Astrocyte (in vitro differentiated cells and primary cell): ENCODE measurements at regions not wholly inside any gene's neighbourhood (a gene's known extent, or its start where the extent isn't known, plus 50 kb on each side); places are given as distances from the start of the nearest gene placed in this dataset.

Experiments used
- DNase-seq: peaks from one replicate; pipeline ENCODE4 v3.0.0-alpha.2; 2010; ENCODE audit warnings: low read depth
- FAIRE-seq: peaks from 2 replicates; lab custom pipeline; 2011; peaks lifted over from hg19 to GRCh38; lab: Jason Lieb, UNC
- H2AFZ ChIP-seq: 2 replicates; pipeline ENCODE4 v1.6.0; 2012; ENCODE audit warnings: low read depth, low read length, inconsistent platforms
- H3K27ac ChIP-seq: 2 replicates; pipeline ENCODE4 v1.5.1; 2011; ENCODE audit warnings: low read depth, low read length, inconsistent platforms
- H3K27me3 ChIP-seq: 2 replicates; pipeline ENCODE4 v1.6.0; 2011; ENCODE audit warnings: low read length, inconsistent platforms; ENCODE audit not compliant: insufficient read depth
- H3K36me3 ChIP-seq: 2 replicates; pipeline ENCODE4 v1.5.1; 2011; ENCODE audit warnings: low read length, inconsistent platforms; ENCODE audit not compliant: insufficient read depth
- H3K4me1 ChIP-seq: 2 replicates; pipeline ENCODE4 v1.5.1; 2011; ENCODE audit warnings: low read length, inconsistent platforms; ENCODE audit not compliant: insufficient read depth
- H3K4me2 ChIP-seq: 2 replicates; pipeline ENCODE4 v1.6.0; 2012; ENCODE audit warnings: low read length, inconsistent platforms
- H3K4me3 ChIP-seq: 2 replicates; pipeline ENCODE4 v1.5.1; 2011; ENCODE audit warnings: low read depth, mild to moderate bottlenecking, low read length, inconsistent platforms; ENCODE audit not compliant: insufficient read depth
- H3K79me2 ChIP-seq: 2 replicates; pipeline ENCODE4 v1.6.0; 2012; ENCODE audit warnings: mild to moderate bottlenecking, low read length, inconsistent platforms; ENCODE audit not compliant: insufficient read depth
- H3K9ac ChIP-seq: 2 replicates; pipeline ENCODE4 v1.6.0; 2012; ENCODE audit warnings: mild to moderate bottlenecking, low read length, inconsistent platforms
- H3K9me3 ChIP-seq: 2 replicates; pipeline ENCODE4 v1.5.1; 2012; ENCODE audit warnings: low read depth, mild to moderate bottlenecking, low read length, inconsistent platforms; ENCODE audit not compliant: insufficient read depth
- H4K20me1 ChIP-seq: 2 replicates; pipeline ENCODE4 v1.6.0; 2012; ENCODE audit warnings: low read length, inconsistent platforms; ENCODE audit not compliant: insufficient read depth
- H3K27ac Mint-ChIP-seq: one replicate; pipeline ENCODE4 v1.8.0; 2021; ENCODE audit warnings: mild to moderate bottlenecking, mixed read lengths; ENCODE audit not compliant: unreplicated experiment
- H3K27me3 Mint-ChIP-seq: one replicate; pipeline ENCODE4 v1.8.0; 2021; ENCODE audit warnings: low read depth, mixed read lengths; ENCODE audit not compliant: unreplicated experiment
- H3K36me3 Mint-ChIP-seq: one replicate; pipeline ENCODE4 v1.8.0; 2021; ENCODE audit warnings: low read depth, mixed read lengths; ENCODE audit not compliant: unreplicated experiment
- H3K4me1 Mint-ChIP-seq: one replicate; pipeline ENCODE4 v1.8.0; 2021; ENCODE audit warnings: low read depth, mixed read lengths; ENCODE audit not compliant: unreplicated experiment
- H3K4me3 Mint-ChIP-seq: one replicate; pipeline ENCODE4 v1.8.0; 2021; ENCODE audit warnings: mild to moderate bottlenecking, moderate library complexity, mixed read lengths; ENCODE audit not compliant: unreplicated experiment
- H3K9me3 Mint-ChIP-seq: one replicate; pipeline ENCODE4 v1.8.0; 2021; ENCODE audit warnings: mild to moderate bottlenecking, mixed read lengths; ENCODE audit not compliant: unreplicated experiment
- EZH2 ChIP-seq: IDR thresholded peaks from 2 replicates; pipeline ENCODE4 v1.6.1; 2012; ENCODE audit warnings: mild to moderate bottlenecking, low read length, inconsistent platforms; ENCODE audit not compliant: insufficient read depth
- TF ChIP-seq, protein P1 (sequence below): IDR thresholded peaks from 2 replicates; pipeline ENCODE4 v1.5.1; 2011; ENCODE audit warnings: low read depth, mild to moderate bottlenecking, inconsistent platforms, low read length, moderate library complexity; ENCODE audit not compliant: insufficient read depth

DNA sequence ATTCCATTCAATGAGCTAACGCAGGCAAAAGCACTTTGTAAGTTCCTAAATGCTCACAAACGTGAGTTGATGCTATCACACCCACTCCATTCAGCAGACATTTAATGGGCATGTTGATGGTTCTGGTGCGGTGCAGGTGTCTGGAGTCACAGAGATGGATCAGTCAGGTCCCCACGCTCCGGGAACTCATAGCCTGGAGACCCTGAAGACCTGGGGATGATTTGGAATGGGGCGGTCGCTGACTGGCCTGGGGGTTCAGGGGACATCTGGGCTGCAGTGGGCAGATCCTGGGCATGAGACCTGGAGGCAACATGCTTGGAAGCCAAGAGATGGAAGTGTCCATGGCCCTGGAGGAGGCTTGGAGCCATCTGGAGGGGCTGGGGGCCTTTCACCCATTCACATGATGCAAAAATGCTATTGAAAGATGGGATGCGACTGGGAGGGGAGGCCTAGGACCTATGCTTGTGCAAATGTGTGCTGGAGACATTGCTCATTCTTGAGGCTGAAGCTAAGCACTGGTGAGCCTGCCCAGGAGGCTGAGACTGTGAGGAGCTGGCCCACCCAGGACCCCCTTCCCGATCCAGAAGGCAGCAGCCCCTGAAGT, 522.6 kb downstream of the GLRX3 start:
- DNase-seq (no peak), FAIRE-seq (no peak)
- no peaks in the 10 kb centered on the region for H3K27me3 Mint-ChIP-seq
- Histone ChIP-seq H3K4me2 (no peak overlapping the region), H3K9me3 (peaks cover 12% of the 10 kb centered on the region), H4K20me1 (no peaks in the 10 kb centered on the region), H3K27me3 (no peaks in the 10 kb centered on the region), H3K9ac (no peak overlapping the region), H2AFZ (no peak overlapping the region), H3K4me1 (no peaks in the 10 kb centered on the region), H3K36me3 (no peaks in the 10 kb centered on the region), H3K27ac (no peak overlapping the region), H3K79me2 (no peaks in the 10 kb centered on the region), H3K4me3 (no peak overlapping the region)
- no peak overlapping the region for H3K27ac Mint-ChIP-seq
- no peak overlapping the region for H3K4me3 Mint-ChIP-seq
- no peaks in the 10 kb centered on the region for H3K36me3 Mint-ChIP-seq
- no peaks in the 10 kb centered on the region for H3K4me1 Mint-ChIP-seq
- TF ChIP-seq, protein P1, sequence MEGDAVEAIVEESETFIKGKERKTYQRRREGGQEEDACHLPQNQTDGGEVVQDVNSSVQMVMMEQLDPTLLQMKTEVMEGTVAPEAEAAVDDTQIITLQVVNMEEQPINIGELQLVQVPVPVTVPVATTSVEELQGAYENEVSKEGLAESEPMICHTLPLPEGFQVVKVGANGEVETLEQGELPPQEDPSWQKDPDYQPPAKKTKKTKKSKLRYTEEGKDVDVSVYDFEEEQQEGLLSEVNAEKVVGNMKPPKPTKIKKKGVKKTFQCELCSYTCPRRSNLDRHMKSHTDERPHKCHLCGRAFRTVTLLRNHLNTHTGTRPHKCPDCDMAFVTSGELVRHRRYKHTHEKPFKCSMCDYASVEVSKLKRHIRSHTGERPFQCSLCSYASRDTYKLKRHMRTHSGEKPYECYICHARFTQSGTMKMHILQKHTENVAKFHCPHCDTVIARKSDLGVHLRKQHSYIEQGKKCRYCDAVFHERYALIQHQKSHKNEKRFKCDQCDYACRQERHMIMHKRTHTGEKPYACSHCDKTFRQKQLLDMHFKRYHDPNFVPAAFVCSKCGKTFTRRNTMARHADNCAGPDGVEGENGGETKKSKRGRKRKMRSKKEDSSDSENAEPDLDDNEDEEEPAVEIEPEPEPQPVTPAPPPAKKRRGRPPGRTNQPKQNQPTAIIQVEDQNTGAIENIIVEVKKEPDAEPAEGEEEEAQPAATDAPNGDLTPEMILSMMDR = no peak
- TF ChIP-seq EZH2 = no peak
- peaks cover 11% of the 10 kb centered on the region for H3K9me3 Mint-ChIP-seq

DNA sequence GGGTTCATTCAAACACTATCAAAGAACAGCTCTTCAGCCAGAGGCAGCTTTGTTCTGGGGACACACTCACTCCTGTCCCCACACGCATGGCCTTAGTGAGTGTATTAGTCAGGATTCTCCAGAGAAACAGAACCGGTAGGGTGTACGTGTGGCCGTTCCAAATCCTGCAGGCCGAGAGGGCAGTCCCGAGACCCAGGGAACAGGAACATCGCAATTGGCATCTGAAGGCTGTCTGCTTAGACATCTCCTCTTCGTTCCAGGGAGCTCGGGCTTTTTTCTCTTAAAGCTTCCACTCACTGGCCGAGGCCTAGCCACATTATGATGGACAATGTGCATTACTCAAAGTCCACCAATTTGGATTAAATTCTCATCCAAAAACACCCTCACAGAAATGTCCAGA, 523.3 kb downstream of the GLRX3 start:
- Mint-ChIP-seq H3K27ac (no peak overlapping the region), H3K4me1 (no peaks in the 10 kb centered on the region), H3K36me3 (no peaks in the 10 kb centered on the region), H3K27me3 (no peaks in the 10 kb centered on the region), H3K4me3 (no peak overlapping the region), H3K9me3 (peaks cover 11% of the 10 kb centered on the region)
- Histone ChIP-seq H3K27me3 (no peaks in the 10 kb centered on the region), H3K9ac (no peak overlapping the region), H3K9me3 (peaks cover 12% of the 10 kb centered on the region), H4K20me1 (no peaks in the 10 kb centered on the region), H3K36me3 (no peaks in the 10 kb centered on the region), H3K79me2 (no peaks in the 10 kb centered on the region), H2AFZ (no peak overlapping the region), H3K4me2 (no peak overlapping the region), H3K4me1 (no peaks in the 10 kb centered on the region), H3K27ac (no peak overlapping the region), H3K4me3 (no peak overlapping the region)
- FAIRE-seq = no peak
- TF ChIP-seq, protein P1 = no peak
- no peak for TF ChIP-seq EZH2
- no peak for DNase-seq

DNA sequence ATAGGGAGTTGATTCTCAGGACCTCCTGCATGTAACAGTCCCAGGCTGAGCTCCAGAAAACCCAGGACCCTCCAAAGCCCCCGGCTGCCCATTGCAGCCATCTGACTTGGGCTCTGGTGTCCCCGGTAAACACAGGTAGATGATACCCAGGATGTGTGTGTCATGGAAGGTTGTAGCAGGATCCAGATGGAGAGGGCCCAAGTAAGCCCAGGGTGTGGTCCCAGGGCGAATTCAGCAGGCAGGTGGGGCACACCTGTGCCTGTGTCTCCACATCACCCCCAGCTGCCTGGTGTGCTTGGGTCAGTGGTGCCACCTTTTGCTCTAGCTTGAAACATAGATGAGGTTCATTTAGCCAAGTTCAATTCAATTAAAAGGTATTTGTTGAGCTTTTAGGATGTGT, 524.1 kb downstream of the GLRX3 start:
- no peak for TF ChIP-seq EZH2
- TF ChIP-seq, protein P1 = no peak
- Mint-ChIP-seq H3K36me3 (no peaks in the 10 kb centered on the region), H3K4me1 (no peaks in the 10 kb centered on the region), H3K27me3 (no peaks in the 10 kb centered on the region), H3K4me3 (no peak overlapping the region), H3K9me3 (peaks cover 11% of the 10 kb centered on the region), H3K27ac (no peak overlapping the region)
- H3K4me1 ChIP-seq = no peaks in the 10 kb centered on the region
- no peaks in the 10 kb centered on the region for H3K36me3 ChIP-seq
- no peaks in the 10 kb centered on the region for H3K27me3 ChIP-seq
- FAIRE-seq (no peak), DNase-seq (no peak)
- no peak overlapping the region for H3K4me3 ChIP-seq
- peaks cover 12% of the 10 kb centered on the region for H3K9me3 ChIP-seq
- H2AFZ ChIP-seq = no peak overlapping the region
- H4K20me1 ChIP-seq = no peaks in the 10 kb centered on the region
- H3K79me2 ChIP-seq = no peaks in the 10 kb centered on the region
- no peak overlapping the region for H3K9ac ChIP-seq
- no peak overlapping the region for H3K4me2 ChIP-seq
- no peak overlapping the region for H3K27ac ChIP-seq
